Upper lobe of right lung (tissue), 1 donor: ENCODE measurements at regions not wholly inside any gene's neighbourhood (a gene's known extent, or its start where the extent isn't known, plus 50 kb on each side); places are given as distances from the start of the nearest gene placed in this dataset.
"Not testable (repeated sequence)": the region's sequence is repeated elsewhere in the genome, so short reads cannot be mapped to it uniquely, and the experiment has no call there.

ENCODE experiments used
- ATAC-seq: fragments of 200-7000 bp; cut with Tn5 transposase; one replicate; pipeline ENCODE4 v1.9.1; 2020; ENCODE audit warnings: mild to moderate bottlenecking, moderate library complexity
- DNase-seq: peaks from one replicate; pipeline ENCODE4 v3.0.0-alpha.2; 2020
- H3K27ac ChIP-seq: fragments of 200-600 bp; one replicate; pipeline ENCODE4 v1.8.0; 2022
- H3K27me3 ChIP-seq: fragments of 200-600 bp; one replicate; pipeline ENCODE4 v1.8.0; 2022; ENCODE audit warnings: mild to moderate bottlenecking
- H3K36me3 ChIP-seq: fragments of 200-600 bp; one replicate; pipeline ENCODE4 v1.8.0; 2022
- H3K4me1 ChIP-seq: fragments of 200-600 bp; one replicate; pipeline ENCODE4 v1.8.0; 2022
- H3K4me3 ChIP-seq: fragments of 200-600 bp; one replicate; pipeline ENCODE4 v1.8.0; 2022; ENCODE audit warnings: mild to moderate bottlenecking
- H3K9me3 ChIP-seq: fragments of 200-600 bp; one replicate; pipeline ENCODE4 v1.8.0; 2022
- intact Hi-C: fragments of 100-400 bp; cut with DNase I; formaldehyde crosslinking; loops from one replicate; pipeline ENCODE4 v1.11.0; 2022
- TF ChIP-seq, protein P1 (sequence below): fragments of 200-600 bp; IDR thresholded peaks from one replicate; pipeline ENCODE4 v1.8.0; 2022; ENCODE audit warnings: antibody characterized with exemption
- donor health status: DM: no; HTN: yes; CAD: no; lungs with severe emphysema.

- Histone ChIP-seq H3K4me1 (no peaks in the 10 kb centered on the region), H3K36me3 (no peaks in the 10 kb centered on the region), H3K27me3 (no peaks in the 10 kb centered on the region), H3K27ac (no peak overlapping the region), H3K9me3 (no peaks in the 10 kb centered on the region), H3K4me3 (no peak overlapping the region)
- TF ChIP-seq, protein P1, sequence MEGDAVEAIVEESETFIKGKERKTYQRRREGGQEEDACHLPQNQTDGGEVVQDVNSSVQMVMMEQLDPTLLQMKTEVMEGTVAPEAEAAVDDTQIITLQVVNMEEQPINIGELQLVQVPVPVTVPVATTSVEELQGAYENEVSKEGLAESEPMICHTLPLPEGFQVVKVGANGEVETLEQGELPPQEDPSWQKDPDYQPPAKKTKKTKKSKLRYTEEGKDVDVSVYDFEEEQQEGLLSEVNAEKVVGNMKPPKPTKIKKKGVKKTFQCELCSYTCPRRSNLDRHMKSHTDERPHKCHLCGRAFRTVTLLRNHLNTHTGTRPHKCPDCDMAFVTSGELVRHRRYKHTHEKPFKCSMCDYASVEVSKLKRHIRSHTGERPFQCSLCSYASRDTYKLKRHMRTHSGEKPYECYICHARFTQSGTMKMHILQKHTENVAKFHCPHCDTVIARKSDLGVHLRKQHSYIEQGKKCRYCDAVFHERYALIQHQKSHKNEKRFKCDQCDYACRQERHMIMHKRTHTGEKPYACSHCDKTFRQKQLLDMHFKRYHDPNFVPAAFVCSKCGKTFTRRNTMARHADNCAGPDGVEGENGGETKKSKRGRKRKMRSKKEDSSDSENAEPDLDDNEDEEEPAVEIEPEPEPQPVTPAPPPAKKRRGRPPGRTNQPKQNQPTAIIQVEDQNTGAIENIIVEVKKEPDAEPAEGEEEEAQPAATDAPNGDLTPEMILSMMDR = no peak
- DNase-seq (no peak), ATAC-seq (no peak)
- intact Hi-C loops = no loop called here
Measured at GRCh38 chr2:14899621-14900414, 267.3 kb downstream of the LRATD1 start.

GRCh38 chr2:14901737-14902136 is 269.2 kb downstream of the LRATD1 start:
- no peak for DNase-seq
- H3K4me1 ChIP-seq = no peaks in the 10 kb centered on the region
- intact Hi-C loops = no loop called here
- no peaks in the 10 kb centered on the region for H3K27me3 ChIP-seq
- H3K36me3 ChIP-seq = no peaks in the 10 kb centered on the region
- TF ChIP-seq, protein P1 = no peak
- H3K9me3 ChIP-seq = no peaks in the 10 kb centered on the region
- no peak overlapping the region for H3K4me3 ChIP-seq
- no peak for ATAC-seq
- H3K27ac ChIP-seq = no peak overlapping the region

DNA sequence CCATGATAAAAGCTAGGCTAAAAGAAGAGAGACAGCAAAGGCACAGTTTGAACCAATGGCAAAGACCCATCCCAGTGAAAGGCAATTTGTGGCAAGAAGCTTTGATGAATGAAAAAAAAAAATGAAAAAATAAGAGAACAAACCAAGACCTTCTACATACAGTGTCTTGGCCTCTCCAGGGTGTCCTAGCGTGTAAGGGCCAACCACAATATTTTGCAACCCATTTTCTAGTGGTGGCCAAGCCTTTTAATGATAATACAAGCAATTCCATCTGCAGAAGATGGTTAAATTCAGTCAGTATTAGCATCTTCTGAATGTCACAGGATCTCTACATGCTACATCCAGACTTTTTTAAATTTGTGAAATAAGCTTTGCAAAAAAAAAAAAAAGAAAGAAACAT is 270.4 kb downstream of the LRATD1 start:
- Histone ChIP-seq H3K27ac (no peak overlapping the region), H3K4me1 (no peaks in the 10 kb centered on the region), H3K36me3 (no peaks in the 10 kb centered on the region), H3K9me3 (no peaks in the 10 kb centered on the region), H3K27me3 (no peaks in the 10 kb centered on the region), H3K4me3 (no peak overlapping the region)
- ATAC-seq (no peak), DNase-seq (no peak)
- TF ChIP-seq, protein P1 = no peak
- intact Hi-C loops = no loop called here

- Histone ChIP-seq H3K4me3 (no peak overlapping the region), H3K4me1 (no peaks in the 10 kb centered on the region), H3K27ac (no peak overlapping the region), H3K36me3 (no peaks in the 10 kb centered on the region), H3K9me3 (no peaks in the 10 kb centered on the region), H3K27me3 (no peaks in the 10 kb centered on the region)
- DNase-seq (peak; percentile 63), ATAC-seq (peak; percentile 83)
- intact Hi-C loops = no loop called here
- TF ChIP-seq, protein P1 = peak; percentile 55
Measured at GRCh38 chr2:14903709-14904374, 271.3 kb downstream of the LRATD1 start.

- H3K4me1 ChIP-seq, H3K9me3 ChIP-seq, H3K27ac ChIP-seq, H3K4me3 ChIP-seq, DNase-seq, intact Hi-C loops, H3K36me3 ChIP-seq, ATAC-seq, H3K27me3 ChIP-seq: not testable (repeated sequence)
Measured at GRCh38 chr2:14904378-14904777, 271.9 kb downstream of the LRATD1 start.

GRCh38 chr2:14905571-14905970 is 273.1 kb downstream of the LRATD1 start:
- TF ChIP-seq, protein P1 = no peak
- H3K4me3 ChIP-seq = no peak overlapping the region
- H3K4me1 ChIP-seq = no peaks in the 10 kb centered on the region
- intact Hi-C loops = no loop called here
- H3K9me3 ChIP-seq = no peaks in the 10 kb centered on the region
- ATAC-seq (no peak), DNase-seq (no peak)
- H3K27ac ChIP-seq = no peak overlapping the region
- H3K36me3 ChIP-seq = no peaks in the 10 kb centered on the region
- H3K27me3 ChIP-seq = no peaks in the 10 kb centered on the region
